NCI-H2081 treated with DMSO at 0.1 percent for 48 hours (cell line): ENCODE measurements at regions not wholly inside any gene's neighbourhood (a gene's known extent, or its start where the extent isn't known, plus 50 kb on each side); places are given as distances from the start of the nearest gene placed in this dataset.

ENCODE experiments used
- DNase-seq: peaks from one replicate; lab custom pipeline; 2025; lab: John Stamatoyannopoulos, UW

GRCh38 chr1:177847843-177848242, 122.0 kb downstream of the SEC16B start:
- no peak for DNase-seq

GRCh38 chr1:177838907-177839485, 130.9 kb downstream of the SEC16B start:
- no peak for DNase-seq

GRCh38 chr1:177833631-177834030, 136.2 kb downstream of the SEC16B start:
- DNase-seq = no peak

- no peak for DNase-seq
These were observed 139.2 kb downstream of the SEC16B start for GRCh38 chr1:177830531-177831135.

- no peak for DNase-seq
These were observed 144.5 kb downstream of the SEC16B start for GRCh38 chr1:177825276-177825901.

- DNase-seq = no peak
These were observed 145.3 kb downstream of the SEC16B start for GRCh38 chr1:177824508-177824982.

- no peak for DNase-seq
These were observed 149.6 kb downstream of the SEC16B start for GRCh38 chr1:177820213-177820612.

- no peak for DNase-seq
These were observed 151.7 kb downstream of the SEC16B start for GRCh38 chr1:177817937-177818875.

- DNase-seq = no peak
These were observed 157.2 kb downstream of the SEC16B start for GRCh38 chr1:177812650-177813049.

GRCh38 chr1:177812144-177812543, 157.7 kb downstream of the SEC16B start:
- DNase-seq = no peak

- DNase-seq = no peak
These were observed 158.4 kb downstream of the SEC16B start for GRCh38 chr1:177811429-177811828.

- no peak for DNase-seq
These were observed 160.0 kb downstream of the SEC16B start for GRCh38 chr1:177809819-177810218.

GRCh38 chr1:177802304-177802703, 167.6 kb downstream of the SEC16B start:
- DNase-seq = no peak

GRCh38 chr1:177801790-177802189, 168.1 kb downstream of the SEC16B start:
- no peak for DNase-seq

- DNase-seq = no peak
These were observed 169.3 kb downstream of the SEC16B start for GRCh38 chr1:177800400-177801088.

- DNase-seq = no peak
These were observed 170.1 kb downstream of the SEC16B start for GRCh38 chr1:177799746-177800145.

- DNase-seq = no peak
These were observed 171.2 kb downstream of the SEC16B start for GRCh38 chr1:177798614-177799013.

- DNase-seq = no peak
These were observed 173.3 kb downstream of the SEC16B start for GRCh38 chr1:177796561-177796960.

- DNase-seq = no peak
These were observed 175.4 kb downstream of the SEC16B start for GRCh38 chr1:177794376-177794991.

GRCh38 chr1:177793900-177794299, 176.0 kb downstream of the SEC16B start:
- no peak for DNase-seq

- no peak for DNase-seq
These were observed 179.3 kb downstream of the SEC16B start for GRCh38 chr1:177790566-177790965.
